ENCODE measurements at regions not wholly inside any gene's neighbourhood (a gene's known extent, or its start where the extent isn't known, plus 50 kb on each side); places are given as distances from the start of the nearest gene placed in this dataset.

DNA sequence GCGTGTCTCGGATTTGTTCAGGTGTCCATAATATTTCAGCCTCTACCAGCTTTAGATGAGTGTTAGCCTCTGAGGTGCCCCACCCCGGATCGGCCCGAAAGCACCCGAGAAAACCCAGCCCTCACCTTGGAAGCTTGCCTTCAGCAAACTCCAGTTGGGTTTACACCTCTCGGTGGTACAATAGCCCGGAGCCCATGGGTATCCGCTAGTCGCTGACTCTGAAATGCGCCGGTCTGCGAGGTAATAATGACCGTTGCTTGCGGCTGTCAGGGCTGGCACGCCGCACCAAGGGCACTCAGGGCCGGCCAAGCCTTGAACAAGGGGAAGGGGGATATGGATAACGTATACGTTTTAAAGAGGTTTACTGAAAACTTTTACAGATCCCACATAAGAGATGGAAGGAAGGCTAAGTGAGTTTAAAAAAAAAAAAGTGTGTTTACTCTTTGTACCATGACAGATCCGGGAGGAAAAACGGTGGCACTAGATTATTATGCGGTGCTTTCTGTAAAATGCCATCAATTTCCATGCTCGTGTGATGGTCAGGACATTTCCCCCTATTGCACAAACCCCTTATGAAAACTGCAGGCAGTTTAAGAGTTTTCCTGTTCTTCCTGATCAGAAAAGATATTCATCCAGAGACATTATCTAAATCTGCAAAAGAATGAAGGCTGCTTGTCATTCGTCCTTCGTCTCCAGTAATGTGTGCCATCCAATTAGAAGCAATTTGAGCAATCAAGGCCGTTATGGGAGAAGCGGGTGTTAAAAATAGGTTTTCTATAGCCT is 124.2 kb downstream of the TMEM161B start:
- in situ Hi-C loops (cut with HindIII; ENCODE audit: low pct_ligation_motif_present, low pct_unique_long_range_greater_than_20kb, low sequenced_read_pairs) = no loop called here
- no peak for DNase-seq

DNA sequence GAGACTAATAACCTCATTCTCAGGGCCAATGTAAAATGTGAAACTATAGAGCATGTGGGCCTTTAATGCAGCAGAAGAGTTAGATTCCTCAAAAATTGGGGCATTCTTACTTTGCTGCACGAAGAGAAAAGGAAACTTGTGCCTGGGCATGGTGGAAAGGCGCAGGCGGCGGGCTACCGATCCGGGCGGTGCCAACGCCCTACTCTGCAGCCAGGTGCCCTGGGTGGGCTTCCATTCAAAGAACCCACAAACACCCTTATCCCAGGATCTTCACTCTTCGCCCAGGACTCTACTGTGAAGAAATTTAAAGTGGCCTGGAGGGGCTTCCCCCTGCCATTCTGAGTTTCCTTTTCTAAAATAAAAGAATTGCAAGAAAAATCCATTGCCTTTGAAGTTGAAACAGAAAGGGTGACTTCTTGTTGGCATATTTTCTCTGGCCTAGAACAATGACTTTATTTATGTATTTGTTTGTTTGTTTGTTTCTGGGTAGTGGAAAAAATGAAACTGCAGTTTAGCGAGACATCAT is 124.9 kb downstream of the TMEM161B start:
- in situ Hi-C loops (cut with HindIII; ENCODE audit: low pct_ligation_motif_present, low pct_unique_long_range_greater_than_20kb, low sequenced_read_pairs) = no loop called here

DNA sequence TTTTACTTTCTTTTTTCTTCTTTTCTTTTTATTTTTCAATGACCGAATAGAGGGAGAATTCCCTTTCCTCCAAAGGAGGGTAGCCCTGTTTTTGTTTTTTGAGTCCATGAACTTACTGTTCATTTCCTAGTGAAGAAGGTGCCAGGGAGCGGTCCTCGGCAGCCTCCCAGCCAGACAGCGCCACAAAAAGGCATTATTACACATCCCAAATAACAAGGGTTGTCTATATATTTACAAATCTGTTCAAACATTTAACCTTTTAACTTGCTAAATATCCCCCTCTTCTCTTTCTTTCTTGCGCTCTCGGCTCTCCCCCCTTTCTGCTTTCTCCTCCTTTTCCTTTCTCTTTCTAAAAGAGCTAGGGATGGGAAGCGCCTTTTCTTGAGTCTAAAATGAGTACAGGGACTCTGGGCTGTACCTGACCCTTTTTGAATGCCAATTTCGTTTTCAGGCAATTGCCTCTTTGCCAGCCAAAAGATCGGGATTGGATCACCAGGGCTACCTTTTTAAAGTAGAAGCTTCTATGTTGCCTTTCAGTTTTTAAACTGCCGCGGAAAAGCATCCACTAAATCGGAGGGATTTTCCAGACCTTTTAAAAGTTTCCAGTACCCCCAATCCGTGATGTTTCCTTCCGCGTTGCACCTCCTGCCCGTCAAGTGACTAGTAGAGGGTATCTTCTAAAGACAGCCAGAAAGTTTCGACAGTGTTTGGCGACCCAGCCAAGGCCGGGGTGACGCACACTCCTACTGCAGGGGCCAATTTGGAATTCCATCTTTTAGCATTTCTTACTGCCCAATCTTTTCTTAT is 125.6 kb downstream of the TMEM161B start:
- in situ Hi-C loops (cut with HindIII; ENCODE audit: low pct_ligation_motif_present, low pct_unique_long_range_greater_than_20kb, low sequenced_read_pairs) = no loop called here
- DNase-seq = no peak

More for the DNA sequence above, 124.9 kb downstream of the TMEM161B start:
- DNase-seq = no peak

DNA sequence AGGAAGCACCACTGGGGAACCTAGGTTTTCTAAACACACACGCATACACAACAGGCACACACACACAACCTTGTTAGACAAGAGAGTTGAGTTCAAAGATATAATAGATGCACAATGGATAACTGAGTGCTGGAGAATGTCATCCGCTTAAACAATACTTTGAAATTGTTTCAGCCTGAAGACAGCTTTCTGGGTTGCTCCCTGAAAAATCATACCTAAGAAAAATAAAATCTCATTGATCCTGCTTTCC is 126.1 kb downstream of the TMEM161B start:
- no peak for DNase-seq
- in situ Hi-C loops (cut with HindIII; ENCODE audit: low pct_ligation_motif_present, low pct_unique_long_range_greater_than_20kb, low sequenced_read_pairs) = no loop called here

DNA sequence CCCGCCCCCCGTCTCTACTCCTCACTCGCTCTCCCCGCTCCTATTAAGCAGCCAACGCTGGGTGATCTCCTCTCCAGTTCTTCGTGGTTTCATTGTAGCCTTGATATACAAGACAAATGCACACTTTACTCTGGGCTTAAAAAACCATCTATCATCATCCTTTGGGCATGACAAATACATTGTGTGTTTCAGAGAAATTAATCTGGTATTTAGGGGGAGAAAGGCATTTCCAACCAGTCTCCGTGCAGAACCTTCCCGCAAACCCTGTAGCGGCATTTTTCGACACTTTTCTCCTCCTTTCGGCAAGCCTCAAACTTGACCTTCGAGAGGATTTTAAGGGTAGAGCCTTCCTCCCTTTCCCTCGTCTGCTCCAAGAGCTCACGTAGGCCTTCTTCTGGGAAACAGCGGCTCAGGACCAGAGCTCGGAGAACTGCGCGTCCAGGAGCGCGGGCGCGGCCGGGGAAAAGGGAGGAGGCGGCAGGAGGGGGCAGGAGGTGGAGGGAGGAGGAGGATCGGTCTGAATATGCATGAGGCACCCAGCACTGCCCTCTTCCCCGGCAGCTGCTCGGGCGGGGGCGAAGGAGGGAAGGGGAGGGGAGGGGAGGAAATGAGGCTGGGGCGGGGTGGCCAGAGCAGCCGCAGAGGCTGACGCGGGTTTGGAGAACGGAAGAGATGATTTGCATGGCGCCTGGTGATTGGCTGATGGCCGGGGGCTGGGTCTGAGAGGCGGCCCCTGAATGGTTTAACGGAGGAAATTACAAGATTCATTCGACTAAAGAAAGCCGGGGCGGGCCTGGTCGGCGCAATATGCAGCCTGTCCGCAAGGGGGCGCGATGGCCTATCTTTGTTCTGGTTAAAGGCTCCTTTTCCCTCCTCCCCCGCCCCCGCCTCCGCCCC is 127.5 kb downstream of the TMEM161B start:
- DNase-seq = peak; percentile 95
- in situ Hi-C loops (cut with HindIII; ENCODE audit: low pct_ligation_motif_present, low pct_unique_long_range_greater_than_20kb, low sequenced_read_pairs) = no loop called here

DNA sequence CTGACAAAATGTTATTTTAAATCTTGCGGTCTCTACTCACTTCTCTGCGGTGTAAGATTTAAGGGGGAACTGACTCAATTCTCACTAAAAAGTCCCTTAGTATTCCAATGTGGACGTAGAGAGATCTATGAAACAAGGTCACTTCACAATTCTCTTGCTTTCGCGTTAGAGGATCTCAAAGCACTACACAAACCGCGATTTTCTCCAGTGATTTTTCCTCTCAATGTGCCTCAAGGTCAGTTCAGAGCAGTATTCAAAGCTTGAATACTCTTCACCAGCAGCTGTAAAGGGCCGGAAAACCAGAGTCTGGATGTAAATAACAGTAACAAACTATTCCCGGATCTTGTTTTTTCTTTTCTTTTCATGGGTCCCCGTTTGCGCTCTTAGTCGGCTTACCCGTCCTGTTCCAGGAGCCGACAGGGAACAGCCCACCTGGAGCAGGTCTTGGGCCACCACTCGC is 128.2 kb downstream of the TMEM161B start:
- in situ Hi-C loops (cut with HindIII; ENCODE audit: low pct_ligation_motif_present, low pct_unique_long_range_greater_than_20kb, low sequenced_read_pairs) = no loop called here
- DNase-seq = no peak

DNA sequence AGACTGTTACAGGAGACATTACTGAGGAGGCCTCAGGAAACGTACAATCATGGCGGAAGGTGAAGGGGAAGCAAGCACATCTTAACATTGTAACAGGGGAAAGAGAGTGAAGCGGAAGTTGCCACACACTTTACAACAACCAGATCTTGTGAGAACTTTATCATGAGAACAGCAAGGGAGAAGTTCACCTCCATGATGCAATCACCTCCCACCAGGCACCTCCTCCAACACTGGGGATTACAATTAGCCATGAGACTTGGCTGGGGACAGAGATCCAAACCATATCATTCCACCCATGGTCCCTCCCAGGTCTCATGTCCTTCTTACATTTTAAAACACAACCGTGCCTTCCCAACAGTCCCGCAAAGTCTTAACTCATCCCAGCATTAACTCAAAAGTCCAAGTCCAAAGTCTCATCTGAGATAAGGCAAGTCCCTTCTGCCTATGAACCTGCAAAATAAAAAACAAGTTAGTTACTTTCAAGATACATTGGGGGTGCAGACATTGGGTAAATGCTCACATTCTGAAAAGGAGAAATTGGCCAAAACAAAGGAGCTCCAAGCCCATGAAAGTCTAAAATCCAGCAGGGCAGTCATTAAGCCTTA is 138.3 kb downstream of the TMEM161B start:
- in situ Hi-C loops (cut with HindIII; ENCODE audit: low pct_ligation_motif_present, low pct_unique_long_range_greater_than_20kb, low sequenced_read_pairs) = no loop called here
- DNase-seq = no peak

DNA sequence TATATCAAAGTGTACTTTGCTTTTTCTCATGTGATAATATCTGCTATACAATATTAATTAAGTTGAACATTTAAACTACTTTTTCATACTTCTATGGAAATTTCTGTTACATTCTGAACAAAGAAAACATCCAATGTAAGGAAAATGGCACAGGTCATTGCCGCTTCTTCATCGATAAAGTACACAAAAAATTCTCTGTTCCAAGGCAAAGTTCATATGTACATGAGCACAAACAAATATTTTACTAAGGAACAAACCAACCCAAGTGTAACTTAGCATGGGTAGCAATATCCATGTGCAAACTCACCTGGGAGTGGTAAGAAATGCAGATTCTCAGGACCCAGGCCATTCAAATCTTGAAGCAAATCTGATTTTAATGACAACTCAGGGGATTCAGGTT is 139.8 kb downstream of the TMEM161B start:
- DNase-seq = no peak
- in situ Hi-C loops (cut with HindIII; ENCODE audit: low pct_ligation_motif_present, low pct_unique_long_range_greater_than_20kb, low sequenced_read_pairs) = no loop called here

DNA sequence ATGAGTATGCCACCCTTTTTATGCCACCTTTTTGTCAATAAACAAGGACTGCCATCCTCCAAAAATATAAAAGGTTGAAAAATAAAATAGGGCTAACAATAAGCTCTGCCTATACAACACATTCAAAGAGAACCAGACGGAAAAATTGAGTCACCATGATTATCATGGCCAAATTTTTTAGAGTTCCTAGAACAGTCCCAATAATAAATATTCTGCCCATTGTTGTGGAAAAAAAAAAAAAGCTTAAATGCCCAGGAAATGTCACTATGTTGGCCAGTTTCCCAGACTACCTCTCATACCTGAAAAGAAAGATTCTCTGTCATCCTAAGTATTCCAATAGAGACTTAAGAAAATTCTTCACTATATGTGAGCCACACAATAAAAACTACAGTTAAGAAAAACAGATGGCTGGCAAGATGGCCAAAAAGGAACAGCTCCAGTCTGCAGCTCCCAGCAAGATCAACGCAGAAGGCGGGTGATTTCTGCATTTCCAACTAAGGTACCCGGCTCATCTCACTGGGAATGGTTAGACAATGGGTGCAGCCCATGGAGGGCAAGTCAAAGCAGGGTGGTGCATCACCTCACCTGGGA is 149.0 kb downstream of the TMEM161B start:
- in situ Hi-C loops (cut with HindIII; ENCODE audit: low pct_ligation_motif_present, low pct_unique_long_range_greater_than_20kb, low sequenced_read_pairs) = no loop called here
- no peak for DNase-seq

DNA sequence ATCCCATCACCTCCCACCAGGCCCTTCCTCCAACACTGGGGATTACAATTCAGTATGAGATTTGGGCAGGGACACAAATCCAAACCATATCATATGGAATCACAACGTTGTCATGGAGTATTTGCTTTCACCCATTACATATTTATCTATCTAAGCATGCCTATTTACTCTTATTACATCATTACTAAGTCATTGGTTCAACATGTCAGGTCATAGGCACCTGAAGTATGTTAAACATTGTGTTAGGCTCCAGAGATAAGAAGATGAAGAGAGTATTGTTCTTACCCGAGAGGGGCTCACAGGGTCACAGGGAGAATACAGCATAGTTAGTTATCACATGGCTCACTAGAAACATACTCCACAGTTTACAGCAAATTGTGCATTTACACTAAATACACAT is 150.5 kb downstream of the TMEM161B start:
- no peak for DNase-seq
- in situ Hi-C loops (cut with HindIII; ENCODE audit: low pct_ligation_motif_present, low pct_unique_long_range_greater_than_20kb, low sequenced_read_pairs) = no loop called here

DNA sequence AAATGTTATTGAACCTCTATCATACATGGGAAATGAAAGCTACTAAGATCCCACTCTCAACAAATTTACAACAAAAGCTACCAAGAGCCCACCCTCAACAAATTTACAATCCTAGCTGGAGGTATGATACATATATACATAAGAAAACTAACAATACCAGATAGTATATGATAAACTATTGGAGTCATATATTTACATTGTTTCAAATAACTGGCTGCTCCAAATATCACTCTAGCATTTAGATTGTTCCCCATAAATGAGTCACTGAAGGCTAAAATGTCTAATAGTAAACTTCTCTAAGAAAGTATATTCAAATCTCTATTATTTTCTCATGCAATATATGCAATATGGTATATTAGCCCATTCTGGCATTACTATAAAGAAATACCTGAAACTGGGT is 151.1 kb downstream of the TMEM161B start:
- DNase-seq = no peak
- in situ Hi-C loops (cut with HindIII; ENCODE audit: low pct_ligation_motif_present, low pct_unique_long_range_greater_than_20kb, low sequenced_read_pairs) = no loop called here

DNA sequence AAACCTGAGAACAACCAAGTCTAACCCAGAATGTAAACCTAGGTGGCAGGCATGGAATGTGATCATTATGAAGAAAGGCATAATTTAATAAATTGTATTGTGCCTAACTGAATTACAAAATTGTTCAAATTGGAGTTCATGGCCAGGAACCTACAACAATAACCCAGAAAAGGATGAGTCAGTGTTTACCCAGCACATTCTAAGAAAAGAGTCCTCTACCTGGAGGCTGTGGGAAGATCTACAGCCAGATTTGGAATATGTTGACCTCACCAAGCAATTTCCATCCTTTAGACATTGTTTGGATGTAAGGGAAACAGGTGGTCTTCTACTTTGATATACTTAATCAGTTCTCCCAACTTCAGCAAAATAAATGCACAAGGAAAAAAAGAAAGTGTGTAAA is 152.2 kb downstream of the TMEM161B start:
- no peak for DNase-seq
- in situ Hi-C loops (cut with HindIII; ENCODE audit: low pct_ligation_motif_present, low pct_unique_long_range_greater_than_20kb, low sequenced_read_pairs) = no loop called here

DNA sequence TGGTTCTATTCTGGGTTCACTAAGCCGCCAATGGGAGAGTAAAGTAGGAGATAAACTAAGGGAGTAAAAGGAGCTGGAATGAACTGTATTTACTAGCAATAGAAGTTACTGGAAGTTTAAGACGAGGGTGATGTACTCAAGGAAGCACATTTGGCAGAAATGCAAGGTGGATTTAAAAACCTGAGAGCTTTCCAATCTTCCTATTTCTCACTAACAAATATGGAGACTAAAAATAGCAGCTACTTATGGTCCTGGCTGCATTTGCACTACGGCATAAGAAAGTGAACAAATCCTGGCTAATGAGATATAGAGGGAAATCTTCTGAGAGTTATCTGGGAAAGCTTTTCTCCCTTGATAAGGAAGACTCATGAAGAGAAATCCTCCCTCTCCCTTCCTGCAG is 153.4 kb downstream of the TMEM161B start:
- in situ Hi-C loops (cut with HindIII; ENCODE audit: low pct_ligation_motif_present, low pct_unique_long_range_greater_than_20kb, low sequenced_read_pairs) = no loop called here
- no peak for DNase-seq

DNA sequence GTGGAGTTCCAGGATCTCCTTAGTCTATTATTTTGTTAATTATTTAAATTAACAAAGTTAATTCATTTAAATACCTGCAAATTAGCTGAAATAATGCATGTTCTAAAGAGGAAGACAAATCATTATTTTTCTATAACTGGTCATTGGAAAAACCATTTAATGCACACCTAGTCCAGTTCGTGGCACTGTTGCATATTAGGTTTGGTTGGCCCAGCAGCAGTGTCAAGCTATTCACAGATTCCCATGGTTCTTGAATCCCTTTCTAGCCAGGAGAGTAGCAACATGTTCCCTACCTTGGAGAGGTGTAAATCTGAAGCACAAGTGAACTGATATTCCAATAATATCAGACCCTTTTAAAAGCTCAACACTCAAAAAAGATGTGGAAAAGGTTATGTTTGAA is 155.2 kb downstream of the TMEM161B start:
- in situ Hi-C loops (cut with HindIII; ENCODE audit: low pct_ligation_motif_present, low pct_unique_long_range_greater_than_20kb, low sequenced_read_pairs) = no loop called here
- DNase-seq = peak; percentile 1

DNA sequence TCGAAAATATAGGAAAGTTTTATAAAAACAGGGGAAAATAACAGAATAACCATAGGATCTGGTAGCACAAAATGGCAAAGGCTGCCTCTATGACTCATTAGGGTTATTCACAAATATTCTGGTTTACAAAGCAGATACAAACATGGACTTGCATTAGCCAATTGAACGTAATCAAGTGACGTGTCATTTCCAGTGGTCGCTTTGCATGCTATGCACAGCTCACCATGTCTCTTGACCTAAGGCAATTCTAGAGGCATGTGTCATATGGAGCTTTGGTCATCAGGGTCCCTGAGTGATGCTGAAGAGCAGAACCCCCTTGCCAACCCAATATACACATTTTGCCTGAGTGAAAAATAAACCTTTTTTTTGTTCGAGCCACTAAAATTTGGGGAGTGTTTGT is 158.8 kb downstream of the TMEM161B start:
- in situ Hi-C loops (cut with HindIII; ENCODE audit: low pct_ligation_motif_present, low pct_unique_long_range_greater_than_20kb, low sequenced_read_pairs) = no loop called here
- DNase-seq = no peak

DNA sequence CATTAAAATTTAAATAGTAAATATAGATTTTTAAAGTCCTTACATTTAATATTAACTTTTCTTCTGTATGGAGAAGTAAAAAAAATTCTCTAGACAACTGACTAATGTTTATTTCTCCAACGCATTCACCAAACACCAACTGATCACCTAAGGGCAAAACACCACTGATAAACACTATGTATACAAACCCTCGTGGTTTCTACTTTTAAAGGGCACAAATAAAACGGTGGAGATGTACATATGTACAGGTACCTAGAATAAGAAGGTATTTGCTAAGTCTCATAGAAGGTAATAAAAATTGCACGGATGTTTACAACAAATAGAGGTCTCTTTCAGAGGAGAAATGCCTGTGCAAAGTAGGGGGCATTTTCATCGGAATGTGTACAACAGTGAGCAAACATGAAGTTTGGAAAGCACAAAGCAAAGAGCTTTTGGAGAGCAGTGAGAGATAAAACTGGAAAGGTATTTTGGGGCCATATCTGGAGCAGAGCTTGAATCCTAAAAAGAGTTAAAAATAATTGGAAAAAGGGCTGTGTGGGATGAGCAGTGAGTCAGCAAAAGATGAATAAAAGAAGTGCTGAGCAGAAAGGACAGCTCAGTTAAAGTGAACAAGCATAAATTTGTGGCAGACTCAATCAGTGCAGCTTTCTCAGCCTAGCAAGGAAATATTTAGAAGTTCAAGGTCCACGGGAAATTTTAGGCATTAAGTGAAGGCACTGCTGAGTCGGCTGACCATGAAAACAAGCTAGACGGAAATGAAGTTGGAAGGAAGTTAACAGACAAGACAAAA is 160.0 kb downstream of the TMEM161B start:
- in situ Hi-C loops (cut with HindIII; ENCODE audit: low pct_ligation_motif_present, low pct_unique_long_range_greater_than_20kb, low sequenced_read_pairs) = no loop called here
- DNase-seq = no peak

DNA sequence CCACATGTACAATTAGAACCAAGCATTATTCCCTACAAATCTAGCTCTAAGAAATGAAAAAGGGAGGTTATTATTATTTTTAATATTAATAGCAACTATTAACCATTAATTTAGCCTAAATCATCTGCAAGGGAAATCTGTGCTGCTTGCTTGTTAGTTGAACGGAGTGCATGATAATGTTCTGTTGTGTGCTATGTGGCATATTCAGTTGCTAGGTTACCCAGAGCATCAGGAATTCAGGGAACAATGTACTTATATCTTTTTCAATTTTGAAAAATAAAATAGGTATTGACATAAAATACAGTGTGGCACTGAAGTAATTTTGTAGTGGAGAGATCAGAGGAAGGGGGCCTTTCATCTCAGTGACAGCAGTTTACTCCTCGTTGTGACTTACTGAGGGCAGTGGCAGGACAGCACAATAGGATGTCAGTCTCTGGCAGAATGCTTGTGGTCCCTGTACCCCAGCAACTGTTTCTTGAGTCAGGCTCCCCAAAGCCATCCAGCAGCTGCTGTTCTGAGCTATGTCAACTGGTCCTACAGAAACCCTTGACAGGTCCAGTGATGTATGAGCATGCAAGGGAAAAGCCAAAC is 173.6 kb downstream of the TMEM161B start:
- DNase-seq = no peak
- in situ Hi-C loops (cut with HindIII; ENCODE audit: low pct_ligation_motif_present, low pct_unique_long_range_greater_than_20kb, low sequenced_read_pairs) = no loop called here
